SK-N-SH (cell line): ENCODE measurements at regions not wholly inside any gene's neighbourhood (a gene's known extent, or its start where the extent isn't known, plus 50 kb on each side); places are given as distances from the start of the nearest gene placed in this dataset.

Experiments
- CTCF ChIA-PET: fragments of 300-600, 350-600 bp; formaldehyde crosslinking; extraction: SDS; loops from one replicate; lab custom pipeline; 2021; lab: Yijun Ruan, JAX
- POLR2A ChIA-PET: fragments of 350-600 bp; sonication (Branson Sonifier 250); formaldehyde crosslinking; extraction: SDS; loops from one replicate; lab custom pipeline; 2020; ENCODE audit warnings: antibody characterized with exemption, inconsistent platforms; lab: Yijun Ruan, JAX
- DNase-seq: peaks from one replicate; pipeline ENCODE4 v3.0.0; 2012
- H2AFZ ChIP-seq: fragments of 200-600 bp; sonication (generic); 2 replicates; pipeline ENCODE4 v1.8.1; 2016; ENCODE audit warnings: antibody characterized with exemption, mild to moderate bottlenecking, low read depth
- H3F3A ChIP-seq: fragments of 200-600 bp; sonication (generic); replicated peaks from 2 replicates; pipeline ENCODE3; 2016; ENCODE audit warnings: antibody characterized with exemption, mild to moderate bottlenecking; ENCODE audit not compliant: insufficient read depth
- H3K27ac ChIP-seq, 2 experiments: fragments of 200-500 bp in 1 of 2; fragments of 200-600 bp in 1 of 2; sonication (Bioruptor generic) in 1 of 2; sonication (generic), shearing (Covaris generic) in 1 of 2; 2 replicates each; pipeline versions ENCODE4 v1.5.1 to v1.6.1; 2014 to 2016; ENCODE audit warnings: low read depth in 2 of 2, inconsistent platforms in 1 of 2, low read length in 1 of 2, mild to moderate bottlenecking in 1 of 2, mixed read lengths in 1 of 2
- H3K27me3 ChIP-seq: fragments of 200-600 bp; sonication (generic), shearing (Covaris generic); 2 replicates; pipeline ENCODE4 v1.6.1; 2016; ENCODE audit warnings: mixed run types; ENCODE audit not compliant: insufficient read depth
- H3K36me3 ChIP-seq, 2 experiments: fragments of 200-500 bp in 1 of 2; fragments of 200-600 bp in 1 of 2; sonication (Bioruptor generic) in 1 of 2; sonication (generic) in 1 of 2; replicated peaks in 1 of 2; 2 replicates each; pipeline versions ENCODE3 to v1.5.1; 2014 to 2016; ENCODE audit warnings: low read length in 1 of 2, mild to moderate bottlenecking in 1 of 2; ENCODE audit not compliant: insufficient read depth in 2 of 2, control insufficient read depth in 1 of 2
- H3K4me1 ChIP-seq, 2 experiments: fragments of 200-500 bp in 1 of 2; fragments of 200-600 bp in 1 of 2; sonication (Bioruptor generic) in 1 of 2; sonication (generic), shearing (Covaris generic) in 1 of 2; 2 replicates each; pipeline versions ENCODE4 v1.5.1 to v1.6.1; 2014 to 2016; ENCODE audit warnings: low read depth in 1 of 2, low read length in 1 of 2, mixed run types in 1 of 2; ENCODE audit not compliant: insufficient read depth in 2 of 2, control insufficient read depth in 1 of 2
- H3K4me2 ChIP-seq: fragments of 200-600 bp; sonication (generic), shearing (Covaris generic); 2 replicates; pipeline ENCODE4 v1.6.1; 2017; ENCODE audit warnings: mixed run types
- H3K4me3 ChIP-seq, 2 experiments: fragments of 200-500 bp in 1 of 2; fragments of 200-600 bp in 1 of 2; sonication (Bioruptor generic) in 1 of 2; sonication (generic), shearing (Covaris generic) in 1 of 2; 2 replicates each; pipeline versions ENCODE4 v1.5.1 to v1.8.1; 2014 to 2016; ENCODE audit warnings: low read depth in 2 of 2, inconsistent platforms in 1 of 2, low read length in 1 of 2, mild to moderate bottlenecking in 1 of 2, mixed read lengths in 1 of 2, moderate library complexity in 1 of 2
- H3K79me2 ChIP-seq: fragments of 200-600 bp; sonication (generic); 2 replicates; pipeline ENCODE4 v1.8.1; 2017; ENCODE audit warnings: mild to moderate bottlenecking; ENCODE audit not compliant: insufficient read depth
- H3K9ac ChIP-seq: fragments of 200-600 bp; sonication (generic); 2 replicates; pipeline ENCODE4 v1.6.1; 2017; ENCODE audit warnings: mixed run types
- H3K9me2 ChIP-seq: fragments of 200-600 bp; sonication (generic); 2 replicates; pipeline ENCODE4 v1.6.1; 2017; ENCODE audit warnings: mixed run types
- H3K9me3 ChIP-seq: fragments of 200-600 bp; sonication (generic); 2 replicates; pipeline ENCODE4 v1.6.1; 2017; ENCODE audit warnings: mixed run types, mild to moderate bottlenecking, moderate library complexity
- H4K20me1 ChIP-seq: fragments of 200-600 bp; sonication (generic); 2 replicates; pipeline ENCODE4 v1.6.1; 2017; ENCODE audit warnings: mild to moderate bottlenecking, mixed run types; ENCODE audit not compliant: insufficient read depth
- CHD2 ChIP-seq: fragments of 150-350 bp; IDR thresholded peaks from 2 replicates; pipeline ENCODE4 v1.6.1; 2018; ENCODE audit warnings: low read length; ENCODE audit not compliant: partially characterized antibody
- ELF1 ChIP-seq: IDR thresholded peaks from 2 replicates; pipeline ENCODE4 v1.4.0; 2012
- EP300 ChIP-seq, 2 experiments: IDR thresholded peaks; 2 replicates each; pipeline versions ENCODE4 v1.4.0 to v1.6.1; 2012; ENCODE audit warnings: borderline replicate concordance in 1 of 2, low read depth in 1 of 2, low read length in 1 of 2
- EZH2phosphoT487 ChIP-seq: fragments of 200-600 bp; sonication (generic); IDR thresholded peaks from 2 replicates; pipeline ENCODE4 v1.6.1; 2017; ENCODE audit warnings: low read depth, mixed run types, mild to moderate bottlenecking, antibody characterized with exemption, moderate library complexity, borderline replicate concordance
- FOSL2 ChIP-seq: IDR thresholded peaks from 2 replicates; pipeline ENCODE4 v1.4.0; 2012; ENCODE audit warnings: low read depth, mild to moderate bottlenecking, moderate library complexity, borderline replicate concordance
- FOXJ3 ChIP-seq: sonication (generic); formaldehyde crosslinking; IDR thresholded peaks from 2 replicates; pipeline ENCODE4 v1.5.1; 2020; ENCODE audit warnings: mild to moderate bottlenecking, missing genetic modification reagents
- FOXM1 ChIP-seq: IDR thresholded peaks from 2 replicates; pipeline ENCODE4 v1.4.0; 2012; ENCODE audit warnings: low read depth, mild to moderate bottlenecking
- GATA2 ChIP-seq: sonication (generic); formaldehyde crosslinking; IDR thresholded peaks from 2 replicates; pipeline ENCODE4 v1.5.0; 2020; ENCODE audit warnings: mild to moderate bottlenecking, missing genetic modification reagents
- JUND ChIP-seq: IDR thresholded peaks from 2 replicates; pipeline ENCODE4 v1.4.0; 2012
- MEF2A ChIP-seq: IDR thresholded peaks from 2 replicates; pipeline ENCODE4 v1.4.0; 2012; ENCODE audit warnings: low read depth, borderline replicate concordance
- MXI1 ChIP-seq: IDR thresholded peaks from 2 replicates; pipeline ENCODE4 v1.6.1; 2012; ENCODE audit warnings: mild to moderate bottlenecking, low read depth, low read length, improper control_type of control experiment
- NFIC ChIP-seq: IDR thresholded peaks from 2 replicates; pipeline ENCODE4 v1.4.0; 2012; ENCODE audit warnings: borderline replicate concordance
- NRF1 ChIP-seq: IDR thresholded peaks from 2 replicates; pipeline ENCODE4 v1.6.1; 2012; ENCODE audit warnings: low read depth, mild to moderate bottlenecking, low read length
- RAD21 ChIP-seq: IDR thresholded peaks from 2 replicates; pipeline ENCODE4 v1.6.1; 2012; ENCODE audit warnings: mild to moderate bottlenecking, low read length
- RCOR1 ChIP-seq: fragments of 150-350 bp; IDR thresholded peaks from 2 replicates; pipeline ENCODE4 v1.6.1; 2017; ENCODE audit warnings: antibody characterized with exemption, low read length
- RFX5 ChIP-seq: IDR thresholded peaks from 2 replicates; pipeline ENCODE4 v1.6.1; 2012; ENCODE audit warnings: mild to moderate bottlenecking, improper control_type of control experiment, low read length
- RXRA ChIP-seq: IDR thresholded peaks from 2 replicates; pipeline ENCODE4 v1.4.0; 2012; ENCODE audit warnings: low read depth, mild to moderate bottlenecking, borderline replicate concordance
- SIN3A ChIP-seq: IDR thresholded peaks from 2 replicates; pipeline ENCODE4 v1.6.1; 2012; ENCODE audit warnings: low read depth, mild to moderate bottlenecking, low read length, moderate library complexity, borderline replicate concordance
- TCF12 ChIP-seq: IDR thresholded peaks from 2 replicates; pipeline ENCODE4 v1.4.0; 2012
- TF ChIP-seq, protein P1 (sequence below): IDR thresholded peaks from 2 replicates; pipeline ENCODE4; 2012
- TF ChIP-seq, protein P2 (sequence below): fragments of 200-600 bp; sonication (generic); IDR thresholded peaks from 2 replicates; pipeline ENCODE4 v1.6.1; 2017; ENCODE audit warnings: antibody characterized with exemption, mild to moderate bottlenecking, moderate library complexity
- TF ChIP-seq, protein P3 (sequence below): IDR thresholded peaks from 2 replicates; pipeline ENCODE4 v1.4.0; 2012; ENCODE audit warnings: low read depth
- TF ChIP-seq, protein P4 (sequence below): IDR thresholded peaks from 2 replicates; pipeline ENCODE4 v1.4.0; 2012; ENCODE audit warnings: low read depth, borderline replicate concordance
- TF ChIP-seq, protein P5 (sequence below): fragments of 150-350 bp; IDR thresholded peaks from 2 replicates; pipeline ENCODE4 v1.6.1; 2016; ENCODE audit warnings: mild to moderate bottlenecking, low read depth, low read length
- TF ChIP-seq, protein P6 (sequence below): IDR thresholded peaks from 2 replicates; pipeline ENCODE4 v1.4.0; 2012; ENCODE audit warnings: low read depth, borderline replicate concordance

DNA sequence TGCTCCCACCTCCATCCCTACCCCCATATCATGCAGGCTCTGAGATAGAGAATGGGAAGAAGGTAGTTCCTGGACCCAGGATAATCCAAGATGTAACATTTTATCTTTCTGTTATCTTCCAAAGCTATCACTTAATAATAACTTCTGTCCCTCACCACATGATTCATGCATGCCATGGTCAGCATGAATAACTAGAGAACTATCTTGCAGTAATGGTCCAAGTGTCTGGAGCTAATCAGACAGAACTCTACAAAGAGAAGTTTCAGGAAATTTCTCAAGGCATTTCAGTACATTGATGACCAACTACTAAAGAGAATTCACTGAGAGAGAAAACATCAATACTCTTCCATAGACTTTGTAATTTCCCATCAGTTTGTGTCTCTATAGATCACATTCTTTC is 1469.7 kb upstream of the PIK3C3 start:
- no peaks in the 10 kb centered on the region for H3K27me3 ChIP-seq
- no peak overlapping the region for H3K9ac ChIP-seq
- no peak for DNase-seq
- H2AFZ ChIP-seq = no peak overlapping the region
- no peaks in the 10 kb centered on the region for H3K9me2 ChIP-seq
- peaks cover 8% of the 10 kb centered on the region for H3F3A ChIP-seq
- H3K4me2 ChIP-seq = no peak overlapping the region
- no peaks in the 10 kb centered on the region for H3K36me3 ChIP-seq
- no peaks in the 10 kb centered on the region for H3K9me3 ChIP-seq
- H3K79me2 ChIP-seq = no peaks in the 10 kb centered on the region
- no peaks in the 10 kb centered on the region for H3K4me1 ChIP-seq
- H3K27ac ChIP-seq = peak overlapping the region in 1 of 2 experiments; percentile 68; a peak in 2 of 4 replicates
- POLR2A ChIA-PET = no interaction called here
- no peak overlapping the region for H3K4me3 ChIP-seq
- CTCF ChIA-PET = no interaction called here
- no peaks in the 10 kb centered on the region for H4K20me1 ChIP-seq
- no peak for TF ChIP-seq CHD2
- peak; percentile 79; the same call in 1 of the 2 replicates for TF ChIP-seq FOSL2
- no peak for TF ChIP-seq RFX5
- TF ChIP-seq, protein P1, sequence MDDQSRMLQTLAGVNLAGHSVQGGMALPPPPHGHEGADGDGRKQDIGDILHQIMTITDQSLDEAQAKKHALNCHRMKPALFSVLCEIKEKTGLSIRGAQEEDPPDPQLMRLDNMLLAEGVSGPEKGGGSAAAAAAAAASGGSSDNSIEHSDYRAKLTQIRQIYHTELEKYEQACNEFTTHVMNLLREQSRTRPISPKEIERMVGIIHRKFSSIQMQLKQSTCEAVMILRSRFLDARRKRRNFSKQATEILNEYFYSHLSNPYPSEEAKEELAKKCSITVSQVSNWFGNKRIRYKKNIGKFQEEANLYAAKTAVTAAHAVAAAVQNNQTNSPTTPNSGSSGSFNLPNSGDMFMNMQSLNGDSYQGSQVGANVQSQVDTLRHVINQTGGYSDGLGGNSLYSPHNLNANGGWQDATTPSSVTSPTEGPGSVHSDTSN = peak; percentile 75
- TF ChIP-seq RAD21 = no peak
- TF ChIP-seq, protein P2, sequence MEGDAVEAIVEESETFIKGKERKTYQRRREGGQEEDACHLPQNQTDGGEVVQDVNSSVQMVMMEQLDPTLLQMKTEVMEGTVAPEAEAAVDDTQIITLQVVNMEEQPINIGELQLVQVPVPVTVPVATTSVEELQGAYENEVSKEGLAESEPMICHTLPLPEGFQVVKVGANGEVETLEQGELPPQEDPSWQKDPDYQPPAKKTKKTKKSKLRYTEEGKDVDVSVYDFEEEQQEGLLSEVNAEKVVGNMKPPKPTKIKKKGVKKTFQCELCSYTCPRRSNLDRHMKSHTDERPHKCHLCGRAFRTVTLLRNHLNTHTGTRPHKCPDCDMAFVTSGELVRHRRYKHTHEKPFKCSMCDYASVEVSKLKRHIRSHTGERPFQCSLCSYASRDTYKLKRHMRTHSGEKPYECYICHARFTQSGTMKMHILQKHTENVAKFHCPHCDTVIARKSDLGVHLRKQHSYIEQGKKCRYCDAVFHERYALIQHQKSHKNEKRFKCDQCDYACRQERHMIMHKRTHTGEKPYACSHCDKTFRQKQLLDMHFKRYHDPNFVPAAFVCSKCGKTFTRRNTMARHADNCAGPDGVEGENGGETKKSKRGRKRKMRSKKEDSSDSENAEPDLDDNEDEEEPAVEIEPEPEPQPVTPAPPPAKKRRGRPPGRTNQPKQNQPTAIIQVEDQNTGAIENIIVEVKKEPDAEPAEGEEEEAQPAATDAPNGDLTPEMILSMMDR = no peak
- TF ChIP-seq, protein P3, sequence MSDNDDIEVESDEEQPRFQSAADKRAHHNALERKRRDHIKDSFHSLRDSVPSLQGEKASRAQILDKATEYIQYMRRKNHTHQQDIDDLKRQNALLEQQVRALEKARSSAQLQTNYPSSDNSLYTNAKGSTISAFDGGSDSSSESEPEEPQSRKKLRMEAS = no peak
- peak; percentile 76 for TF ChIP-seq JUND
- TF ChIP-seq GATA2 = no peak
- TF ChIP-seq TCF12 = peak; percentile 84
- no peak for TF ChIP-seq RCOR1
- TF ChIP-seq ELF1 = 0 out of 2 replicates have a peak, but pooled peaks have one; percentile 17
- TF ChIP-seq MEF2A = no peak
- TF ChIP-seq EP300 (IDR thresholded peaks at IDR 0.05; ENCODE audit: borderline replicate concordance in 1 of 2, low read depth in 1 of 2, low read length in 1 of 2) = peak in 1 of 2 experiments; percentile 65; a peak in 1 of 4 replicates
- TF ChIP-seq, protein P4, sequence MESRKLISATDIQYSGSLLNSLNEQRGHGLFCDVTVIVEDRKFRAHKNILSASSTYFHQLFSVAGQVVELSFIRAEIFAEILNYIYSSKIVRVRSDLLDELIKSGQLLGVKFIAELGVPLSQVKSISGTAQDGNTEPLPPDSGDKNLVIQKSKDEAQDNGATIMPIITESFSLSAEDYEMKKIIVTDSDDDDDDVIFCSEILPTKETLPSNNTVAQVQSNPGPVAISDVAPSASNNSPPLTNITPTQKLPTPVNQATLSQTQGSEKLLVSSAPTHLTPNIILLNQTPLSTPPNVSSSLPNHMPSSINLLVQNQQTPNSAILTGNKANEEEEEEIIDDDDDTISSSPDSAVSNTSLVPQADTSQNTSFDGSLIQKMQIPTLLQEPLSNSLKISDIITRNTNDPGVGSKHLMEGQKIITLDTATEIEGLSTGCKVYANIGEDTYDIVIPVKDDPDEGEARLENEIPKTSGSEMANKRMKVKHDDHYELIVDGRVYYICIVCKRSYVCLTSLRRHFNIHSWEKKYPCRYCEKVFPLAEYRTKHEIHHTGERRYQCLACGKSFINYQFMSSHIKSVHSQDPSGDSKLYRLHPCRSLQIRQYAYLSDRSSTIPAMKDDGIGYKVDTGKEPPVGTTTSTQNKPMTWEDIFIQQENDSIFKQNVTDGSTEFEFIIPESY = no peak
- TF ChIP-seq, protein P5, sequence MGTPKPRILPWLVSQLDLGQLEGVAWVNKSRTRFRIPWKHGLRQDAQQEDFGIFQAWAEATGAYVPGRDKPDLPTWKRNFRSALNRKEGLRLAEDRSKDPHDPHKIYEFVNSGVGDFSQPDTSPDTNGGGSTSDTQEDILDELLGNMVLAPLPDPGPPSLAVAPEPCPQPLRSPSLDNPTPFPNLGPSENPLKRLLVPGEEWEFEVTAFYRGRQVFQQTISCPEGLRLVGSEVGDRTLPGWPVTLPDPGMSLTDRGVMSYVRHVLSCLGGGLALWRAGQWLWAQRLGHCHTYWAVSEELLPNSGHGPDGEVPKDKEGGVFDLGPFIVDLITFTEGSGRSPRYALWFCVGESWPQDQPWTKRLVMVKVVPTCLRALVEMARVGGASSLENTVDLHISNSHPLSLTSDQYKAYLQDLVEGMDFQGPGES = no peak
- TF ChIP-seq SIN3A = no peak
- TF ChIP-seq FOXM1 = no peak
- TF ChIP-seq RXRA = no peak; the same call in 1 of the 2 replicates
- no peak for TF ChIP-seq FOXJ3 (CRISPR knock-in tag)
- no peak for TF ChIP-seq EZH2phosphoT487
- TF ChIP-seq NRF1 = no peak
- peak; percentile 47; the same call in 1 of the 2 replicates for TF ChIP-seq NFIC
- TF ChIP-seq MXI1 = no peak
- TF ChIP-seq, protein P6, sequence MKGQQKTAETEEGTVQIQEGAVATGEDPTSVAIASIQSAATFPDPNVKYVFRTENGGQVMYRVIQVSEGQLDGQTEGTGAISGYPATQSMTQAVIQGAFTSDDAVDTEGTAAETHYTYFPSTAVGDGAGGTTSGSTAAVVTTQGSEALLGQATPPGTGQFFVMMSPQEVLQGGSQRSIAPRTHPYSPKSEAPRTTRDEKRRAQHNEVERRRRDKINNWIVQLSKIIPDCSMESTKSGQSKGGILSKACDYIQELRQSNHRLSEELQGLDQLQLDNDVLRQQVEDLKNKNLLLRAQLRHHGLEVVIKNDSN = no peak
